OCI-LY7 (cell line): ENCODE measurements at regions not wholly inside any gene's neighbourhood (a gene's known extent, or its start where the extent isn't known, plus 50 kb on each side); places are given as distances from the start of the nearest gene placed in this dataset.

ENCODE experiments used
- BruUV-seq: library from RNA; stranded (reverse); fragments of 400-500 nt; replicated peaks from 2 replicates; lab custom pipeline; 2021; lab: Mats Ljungman, UMichigan
- CTCF ChIA-PET: fragments of 300-600 bp; sonication (Branson Sonifier 250); formaldehyde crosslinking; loops from one replicate; lab custom pipeline; 2022; ENCODE audit warnings: antibody characterized with exemption; ENCODE audit not compliant: unreplicated experiment; lab: Charles Lee
- POLR2A ChIA-PET: fragments of 300-600 bp; sonication (Branson Sonifier 250); formaldehyde crosslinking; loops from one replicate; lab custom pipeline; 2022; ENCODE audit warnings: antibody characterized with exemption; lab: Charles Lee
- DNase-seq: peaks from one replicate; pipeline ENCODE4 v3.0.0-alpha.2; 2015; ENCODE audit warnings: low spot score
- H2AFZ ChIP-seq: fragments of 200-600 bp; sonication (generic), shearing (Covaris generic); 2 replicates; pipeline ENCODE4 v1.6.1; 2014; ENCODE audit warnings: mild to moderate bottlenecking, antibody characterized with exemption, low read length, moderate library complexity
- H3K27ac ChIP-seq: fragments of 200-600 bp; sonication (generic); 2 replicates; pipeline ENCODE4 v1.5.1; 2014; ENCODE audit warnings: mixed run types, low read depth, mild to moderate bottlenecking, moderate library complexity, low read length, inconsistent platforms; ENCODE audit not compliant: poor library complexity, severe bottlenecking
- H3K36me3 ChIP-seq: fragments of 200-600 bp; sonication (generic); 2 replicates; pipeline ENCODE4 v1.6.1; 2014; ENCODE audit warnings: mild to moderate bottlenecking, antibody characterized with exemption, low read length, moderate library complexity, mixed read lengths; ENCODE audit not compliant: insufficient read depth
- H3K4me1 ChIP-seq: fragments of 200-600 bp; sonication (generic); 2 replicates; pipeline ENCODE4 v1.5.1; 2014; ENCODE audit warnings: mild to moderate bottlenecking, low read length; ENCODE audit not compliant: insufficient read depth, poor library complexity, severe bottlenecking
- H3K4me2 ChIP-seq: fragments of 200-600 bp; sonication (generic); 2 replicates; pipeline ENCODE4 v1.6.1; 2014; ENCODE audit warnings: mild to moderate bottlenecking, low read length
- H3K4me3 ChIP-seq: fragments of 200-600 bp; sonication (generic); 2 replicates; pipeline ENCODE4 v1.5.1; 2014; ENCODE audit warnings: mild to moderate bottlenecking, low read depth, low read length; ENCODE audit not compliant: poor library complexity, severe bottlenecking
- H3K79me2 ChIP-seq: fragments of 200-600 bp; sonication (generic); 2 replicates; pipeline ENCODE4 v1.6.1; 2016; ENCODE audit warnings: low read depth, mild to moderate bottlenecking, low read length, moderate library complexity, mixed read lengths; ENCODE audit not compliant: insufficient read depth
- H3K9me2 ChIP-seq: fragments of 200-600 bp; sonication (generic); 2 replicates; pipeline ENCODE4 v1.6.1; 2016; ENCODE audit warnings: mild to moderate bottlenecking, low read length, mixed read lengths; ENCODE audit not compliant: insufficient read depth
- H3K9me3 ChIP-seq: fragments of 200-600 bp; sonication (generic); 2 replicates; pipeline ENCODE4 v1.6.1; 2014; ENCODE audit warnings: mild to moderate bottlenecking, mixed run types, low read length, mixed read lengths
- H4K20me1 ChIP-seq: fragments of 200-600 bp; sonication (generic); 2 replicates; pipeline ENCODE4 v1.6.1; 2014; ENCODE audit warnings: mild to moderate bottlenecking, antibody characterized with exemption, low read length, moderate library complexity, mixed read lengths; ENCODE audit not compliant: insufficient read depth
- CTCF ChIP-seq: fragments of 200-600 bp; sonication (generic); conservative IDR thresholded peaks from 2 replicates; pipeline ENCODE4 v1.5.1; 2014; ENCODE audit warnings: mild to moderate bottlenecking, antibody characterized with exemption, low read length, moderate library complexity, mixed read lengths
- EZH2phosphoT487 ChIP-seq: fragments of 200-600 bp; sonication (generic); IDR thresholded peaks from 2 replicates; pipeline ENCODE4 v1.6.1; 2018; ENCODE audit warnings: low read depth, borderline replicate concordance, mild to moderate bottlenecking, mixed run types, antibody characterized with exemption, low read length, moderate library complexity, mixed read lengths
- intact Hi-C: fragments of 100-400 bp; cut with micrococcal nuclease; formaldehyde crosslinking; loops from one replicate; pipeline ENCODE4 v1.10.0; 2022; ENCODE audit not compliant: unreplicated experiment

- Histone ChIP-seq H4K20me1 (no peaks in the 10 kb centered on the region), H3K79me2 (no peaks in the 10 kb centered on the region), H2AFZ (no peak overlapping the region), H3K36me3 (no peaks in the 10 kb centered on the region), H3K4me1 (no peaks in the 10 kb centered on the region), H3K27ac (no peak overlapping the region), H3K9me3 (no peaks in the 10 kb centered on the region), H3K4me3 (no peak overlapping the region), H3K4me2 (no peak overlapping the region), H3K9me2 (no peaks in the 10 kb centered on the region)
- TF ChIP-seq EZH2phosphoT487 (no peak), CTCF (no peak)
- intact Hi-C loops = no loop called here
- ChIA-PET CTCF (no interaction called here), POLR2A (no interaction called here)
- DNase-seq = no peak
- no TSS peak for BruUV-seq
Measured at GRCh38 chr2:226179010-226179409, 620.6 kb downstream of the IRS1 start.

DNA sequence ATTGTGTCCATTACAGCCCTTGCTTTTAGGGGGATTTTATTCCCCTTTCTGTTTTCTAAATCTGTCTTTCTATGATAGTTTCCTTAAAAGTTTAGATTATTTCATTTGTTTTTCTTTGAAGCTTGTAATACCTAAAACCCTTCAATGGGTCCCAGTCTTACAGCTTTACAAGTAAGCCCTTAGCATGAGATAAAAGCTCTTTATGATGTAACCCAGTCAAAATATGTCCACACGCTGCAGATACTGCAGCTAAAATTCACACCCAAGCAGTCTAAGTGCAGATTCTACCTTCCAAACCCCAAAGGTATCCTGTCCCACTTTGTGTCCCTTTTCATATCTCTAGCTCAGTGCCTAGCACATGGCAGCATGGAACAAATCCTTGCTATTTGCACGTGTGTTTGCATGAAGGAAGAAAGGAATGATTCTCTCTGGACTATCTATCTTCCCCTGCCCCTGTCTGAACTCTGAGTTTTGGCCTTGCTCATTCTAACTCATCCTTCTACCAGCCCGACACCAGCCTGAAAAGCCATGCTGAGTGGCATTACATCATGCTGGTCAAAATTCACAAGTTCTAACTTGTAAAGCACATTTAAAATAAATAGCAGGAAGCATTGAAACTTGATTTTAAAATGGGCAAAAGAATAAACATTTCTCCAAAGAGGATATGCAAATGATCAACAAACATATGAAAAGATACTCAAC is 623.2 kb downstream of the IRS1 start:
- Histone ChIP-seq H3K9me2 (no peaks in the 10 kb centered on the region), H3K4me2 (no peak overlapping the region), H3K4me1 (no peaks in the 10 kb centered on the region), H4K20me1 (no peaks in the 10 kb centered on the region), H2AFZ (no peak overlapping the region), H3K79me2 (no peaks in the 10 kb centered on the region), H3K9me3 (no peaks in the 10 kb centered on the region), H3K27ac (no peak overlapping the region), H3K4me3 (no peak overlapping the region), H3K36me3 (no peaks in the 10 kb centered on the region)
- ChIA-PET CTCF (no interaction called here), POLR2A (no interaction called here)
- intact Hi-C loops = no loop called here
- BruUV-seq = no TSS peak
- DNase-seq = no peak
- no peak for TF ChIP-seq EZH2phosphoT487
- TF ChIP-seq CTCF = no peak

DNA sequence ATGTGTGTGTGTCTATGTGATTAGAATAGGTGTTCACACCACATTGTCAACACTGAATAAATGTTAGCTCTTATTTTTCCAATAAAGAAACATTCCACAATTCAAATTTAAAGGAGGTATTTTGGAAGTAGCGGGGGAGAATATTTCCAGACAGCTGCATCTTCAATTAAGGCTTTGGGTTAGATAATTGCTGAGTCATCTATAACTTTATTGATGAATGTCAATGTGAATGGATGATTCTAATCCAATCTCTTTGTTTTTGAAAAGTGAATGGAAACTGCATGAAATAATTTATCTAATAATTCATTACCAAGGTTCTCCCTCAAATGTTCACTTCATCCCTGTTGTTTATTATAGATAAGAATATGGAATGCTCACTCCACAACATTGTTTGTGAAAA is 625.2 kb downstream of the IRS1 start:
- Histone ChIP-seq H3K4me1 (no peaks in the 10 kb centered on the region), H3K9me2 (no peaks in the 10 kb centered on the region), H2AFZ (no peak overlapping the region), H3K4me2 (no peak overlapping the region), H3K36me3 (no peaks in the 10 kb centered on the region), H3K27ac (no peak overlapping the region), H4K20me1 (no peaks in the 10 kb centered on the region), H3K9me3 (no peaks in the 10 kb centered on the region), H3K79me2 (no peaks in the 10 kb centered on the region), H3K4me3 (no peak overlapping the region)
- intact Hi-C loops = no loop called here
- TF ChIP-seq CTCF (no peak), EZH2phosphoT487 (no peak)
- no TSS peak for BruUV-seq
- ChIA-PET CTCF (no interaction called here), POLR2A (no interaction called here)
- DNase-seq = no peak
